DMS53 treated with DMSO at 0.1 percent for 48 hours (cell line): ENCODE measurements at regions not wholly inside any gene's neighbourhood (a gene's known extent, or its start where the extent isn't known, plus 50 kb on each side); places are given as distances from the start of the nearest gene placed in this dataset.
"Not testable (repeated sequence)": the region's sequence is repeated elsewhere in the genome, so short reads cannot be mapped to it uniquely, and the experiment has no call there.

ENCODE experiments used
- DNase-seq: peaks from one replicate; lab custom pipeline; 2025; ENCODE audit not compliant: unreplicated experiment; lab: John Stamatoyannopoulos, UW

GRCh38 chr12:46553911-46554310, 181.3 kb upstream of the SLC38A2 start:
- no peak for DNase-seq

DNA sequence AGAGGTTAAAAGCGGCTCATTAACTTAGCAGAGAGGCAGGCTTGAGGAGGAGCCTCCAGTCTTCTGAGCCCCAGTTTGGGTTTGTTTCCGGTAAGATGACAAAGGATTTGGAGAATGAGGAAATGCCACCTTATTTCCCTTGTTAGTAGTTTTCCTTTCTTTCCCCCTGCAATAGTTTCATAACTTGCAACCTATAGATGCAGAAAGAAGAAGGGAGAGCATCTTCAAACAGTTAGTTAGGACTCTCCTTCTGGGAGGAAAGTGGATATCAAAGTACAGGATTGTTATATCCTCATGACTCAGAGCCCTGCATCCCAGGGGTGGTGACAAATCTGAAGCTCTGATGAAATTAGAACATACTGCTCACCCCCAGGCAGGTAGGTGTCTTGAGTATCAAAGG, 180.7 kb upstream of the SLC38A2 start:
- peak; percentile 46 for DNase-seq

GRCh38 chr12:46550266-46550879, 177.8 kb upstream of the SLC38A2 start:
- no peak for DNase-seq

DNA sequence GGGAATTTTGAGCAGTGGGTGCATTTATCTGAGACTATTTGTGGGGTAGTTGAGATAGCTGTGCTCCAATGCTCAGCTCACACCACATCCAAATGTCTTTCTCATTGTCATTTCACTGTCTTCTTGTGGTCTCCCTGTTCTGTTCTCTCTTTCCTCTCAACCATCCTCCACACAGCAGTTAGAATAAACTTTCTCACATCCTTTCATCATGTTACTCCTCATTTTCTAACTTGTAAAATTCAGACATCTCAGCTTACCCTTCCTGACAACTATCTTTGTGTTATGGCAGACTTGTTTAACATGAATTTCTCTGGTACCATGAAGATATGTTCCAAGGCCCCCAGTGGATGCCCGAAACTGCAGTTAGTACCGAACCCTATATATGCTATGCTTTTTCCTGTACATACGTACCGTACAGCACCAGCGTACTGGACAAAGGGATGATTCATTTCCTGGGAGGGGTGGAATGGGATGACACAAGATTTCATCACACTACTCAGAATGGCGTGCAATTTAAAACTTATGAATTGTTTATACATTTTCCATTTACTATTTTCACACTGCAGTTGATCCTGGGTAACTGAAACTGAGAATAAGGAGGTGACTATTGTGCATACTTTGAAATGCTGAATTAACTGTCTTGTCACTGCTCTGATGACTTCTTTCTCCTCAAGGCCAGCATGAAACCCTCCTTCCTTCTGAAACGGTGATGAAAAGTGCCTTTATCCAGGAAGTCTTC, 177.1 kb upstream of the SLC38A2 start:
- DNase-seq = peak; percentile 84

GRCh38 chr12:46548605-46549071, 176.1 kb upstream of the SLC38A2 start:
- no peak for DNase-seq

GRCh38 chr12:46547421-46548354, 175.1 kb upstream of the SLC38A2 start:
- DNase-seq = no peak

DNA sequence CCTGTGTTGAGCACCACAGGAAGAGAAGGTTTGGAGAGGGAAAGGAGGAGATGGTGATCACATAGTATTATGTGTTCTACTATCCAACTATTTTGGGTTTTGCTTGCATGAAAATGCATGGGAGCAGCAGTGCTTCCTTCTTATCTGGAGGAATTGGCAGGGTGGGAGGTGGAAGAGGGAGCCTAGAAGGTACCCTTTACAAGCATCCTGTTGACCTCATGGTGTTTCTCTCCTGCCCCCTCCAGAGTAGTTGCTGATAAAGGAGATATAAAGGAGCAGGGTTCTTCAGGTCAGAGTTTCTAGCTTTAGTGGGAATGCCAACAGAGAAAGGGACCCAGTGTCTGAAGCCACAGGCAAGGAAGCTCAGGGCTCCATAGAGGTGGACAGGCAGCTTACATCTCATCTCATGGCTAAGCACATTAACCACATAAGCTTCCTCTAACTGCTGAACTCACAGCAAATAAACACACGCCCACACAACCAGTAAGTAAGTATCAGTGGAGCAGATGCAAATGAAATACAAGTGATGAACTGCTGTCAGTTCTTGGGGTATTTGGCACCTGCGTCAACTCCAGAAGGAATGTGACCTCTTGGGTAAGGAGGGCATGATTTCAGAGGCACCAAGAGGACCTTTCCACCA, 174.2 kb upstream of the SLC38A2 start:
- peak; percentile 39 for DNase-seq

DNA sequence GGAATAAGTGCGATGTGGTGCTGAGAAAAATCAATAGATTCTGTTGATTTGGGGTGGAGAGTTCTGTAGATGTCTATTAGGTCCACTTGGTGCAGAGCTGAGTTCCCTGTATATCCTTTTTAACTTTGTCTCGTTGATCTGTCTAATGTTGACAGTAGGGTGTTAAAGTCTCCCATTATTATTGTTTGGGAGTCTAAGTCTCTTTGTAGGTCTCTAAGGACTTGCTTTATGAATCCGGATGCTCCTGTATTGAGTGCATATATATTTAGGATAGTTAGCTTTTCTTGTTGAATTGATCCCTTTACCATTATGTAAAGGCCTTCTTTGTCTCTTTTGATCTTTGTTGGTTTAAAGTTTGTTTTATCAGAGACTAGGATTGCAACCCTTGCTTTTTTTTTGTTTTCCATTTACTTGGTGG, 170.8 kb upstream of the SLC38A2 start:
- not testable (repeated sequence) for DNase-seq

GRCh38 chr12:46538976-46539375, 166.4 kb upstream of the SLC38A2 start:
- DNase-seq = no peak

DNA sequence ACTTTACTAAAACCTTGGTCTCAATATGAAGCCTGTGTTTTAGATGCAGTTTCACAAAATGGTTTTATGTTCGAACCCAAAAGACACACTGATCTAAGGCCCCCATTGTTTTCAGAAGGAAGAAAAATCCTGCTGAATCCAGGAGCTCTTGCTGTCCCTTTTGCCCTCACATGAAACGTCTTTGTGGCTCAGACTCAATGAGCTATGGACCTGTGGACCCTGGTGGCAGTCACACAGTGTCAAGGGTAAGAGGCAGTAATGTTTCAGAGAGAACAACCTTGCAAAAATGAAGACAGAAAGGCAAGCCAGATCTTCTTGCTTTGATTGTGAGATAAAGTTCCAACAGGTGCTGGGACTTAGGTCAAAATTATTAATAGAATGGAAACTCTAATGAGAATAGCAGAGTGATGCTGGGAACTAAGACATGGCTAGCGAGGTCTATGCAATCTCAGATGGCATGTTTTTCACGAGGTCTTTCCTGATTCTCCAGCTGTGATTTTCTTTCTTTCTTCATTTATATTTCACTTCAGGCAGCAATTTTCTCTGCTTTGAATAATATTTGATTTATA, 164.9 kb upstream of the SLC38A2 start:
- no peak for DNase-seq

DNA sequence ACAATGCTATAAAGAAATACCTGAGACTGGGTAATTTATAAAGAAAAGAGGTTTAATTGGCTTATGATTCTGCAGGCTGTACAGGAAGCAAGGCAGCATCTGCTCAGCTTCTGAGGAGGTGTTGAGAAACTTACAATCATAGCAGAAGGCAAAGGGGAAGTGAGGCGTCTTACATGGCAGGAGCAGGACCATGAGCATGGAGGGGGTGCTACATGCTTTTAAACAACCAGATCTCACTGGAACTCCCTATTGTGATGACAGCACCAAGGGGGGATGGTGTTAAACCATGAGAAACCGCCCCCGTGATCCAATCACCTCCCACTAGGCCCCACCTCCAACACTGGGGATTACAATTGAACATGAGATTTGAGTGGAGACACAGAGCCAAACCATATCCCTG, 163.7 kb upstream of the SLC38A2 start:
- not testable (repeated sequence) for DNase-seq

DNA sequence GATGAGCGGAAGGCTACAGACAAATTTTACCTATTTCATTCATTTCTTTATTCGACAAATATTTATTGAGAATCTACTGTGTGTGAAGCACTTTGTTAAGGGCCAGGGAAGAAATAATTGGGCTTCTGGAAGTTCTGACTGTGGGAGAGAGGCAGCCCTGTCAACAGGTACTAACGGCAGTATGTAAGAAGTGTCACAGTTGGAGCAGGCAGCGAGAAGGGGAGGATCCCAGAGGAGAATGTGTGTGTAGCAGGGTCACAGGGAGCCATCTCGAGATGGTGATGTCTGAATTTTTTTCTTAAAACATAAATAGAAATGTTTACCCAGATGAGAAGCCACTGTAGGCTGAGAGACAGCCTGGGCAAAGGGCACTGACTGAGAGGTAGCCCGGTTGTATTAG, 163.3 kb upstream of the SLC38A2 start:
- no peak for DNase-seq

GRCh38 chr12:46535376-46535775, 162.8 kb upstream of the SLC38A2 start:
- no peak for DNase-seq

GRCh38 chr12:46534327-46534840, 161.8 kb upstream of the SLC38A2 start:
- DNase-seq = no peak

GRCh38 chr12:46533723-46534122, 161.2 kb upstream of the SLC38A2 start:
- no peak for DNase-seq

GRCh38 chr12:46531804-46532203, 159.2 kb upstream of the SLC38A2 start:
- DNase-seq = no peak

DNA sequence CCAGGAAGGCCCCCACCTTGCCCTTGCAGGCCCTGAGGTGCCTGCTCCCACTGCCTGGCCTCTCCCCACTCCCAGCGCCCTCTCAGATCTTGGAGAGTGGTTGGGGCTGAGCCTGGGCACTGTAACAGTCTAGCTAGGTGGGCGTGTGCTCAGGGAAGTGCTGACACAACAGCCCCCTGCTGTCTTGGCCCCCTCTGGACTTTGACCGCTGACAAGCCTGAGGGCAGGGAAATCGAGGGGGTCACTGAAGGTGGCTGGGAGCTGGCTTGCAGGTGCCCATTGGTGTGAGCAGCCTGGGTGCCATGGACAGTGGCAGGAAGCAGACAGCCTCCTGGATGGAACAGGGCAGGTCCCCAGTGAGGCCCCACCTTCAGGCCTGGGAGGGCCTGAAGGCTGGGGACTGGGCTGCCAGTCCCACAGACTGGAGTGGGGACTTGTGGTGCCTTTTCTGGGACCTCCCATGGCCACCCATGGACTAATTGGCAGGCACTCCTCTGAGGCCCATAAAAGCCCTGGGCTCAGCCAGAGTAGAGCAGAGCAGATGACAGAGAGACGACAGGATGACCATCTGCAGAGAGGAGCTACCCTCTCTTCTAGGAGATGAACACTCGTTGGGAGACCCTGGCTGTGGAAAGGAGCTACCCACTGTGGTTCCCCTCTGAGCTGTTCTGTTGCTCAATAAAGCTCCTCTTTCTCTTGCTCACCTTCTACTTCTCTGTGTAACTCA, 158.6 kb upstream of the SLC38A2 start:
- DNase-seq = no peak

GRCh38 chr12:46530373-46531056, 157.9 kb upstream of the SLC38A2 start:
- no peak for DNase-seq

DNA sequence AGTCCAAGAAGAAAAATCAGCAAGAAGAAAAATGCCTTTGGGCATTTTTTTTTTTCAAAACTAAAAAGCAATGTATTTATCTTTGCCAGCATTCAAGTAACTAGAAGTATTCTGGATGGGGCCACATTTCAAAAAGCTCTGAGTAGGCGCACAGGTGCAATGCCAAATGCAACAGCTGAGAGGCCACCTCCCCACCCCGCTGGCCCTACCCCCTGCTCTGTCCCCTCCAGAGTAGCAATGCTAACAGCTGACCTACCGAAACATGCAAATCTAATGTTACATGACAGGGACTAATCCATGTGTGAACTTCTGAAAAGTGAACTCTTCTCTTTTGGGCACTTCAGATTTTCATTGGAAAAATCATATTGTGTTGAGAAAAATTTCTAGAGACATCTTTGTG, 153.7 kb upstream of the SLC38A2 start:
- DNase-seq = no peak
